Endothelial cell of umbilical vein (primary cell): ENCODE measurements at regions not wholly inside any gene's neighbourhood (a gene's known extent, or its start where the extent isn't known, plus 50 kb on each side); places are given as distances from the start of the nearest gene placed in this dataset.

Experiments used
- BruUV-seq: library from RNA; stranded (reverse); fragments of 400-500 nt; replicated peaks from 2 replicates; lab custom pipeline; 2021; lab: Mats Ljungman, UMichigan
- CTCF ChIA-PET: fragments of 300-600, 350-600 bp; sonication (Branson Sonifier 250); formaldehyde crosslinking; loops from one replicate; lab custom pipeline; 2021; ENCODE audit warnings: antibody characterized with exemption, inconsistent platforms; lab: Charles Lee
- POLR2A ChIA-PET: fragments of 300-600, 350-600 bp; sonication (Branson Sonifier 250); formaldehyde crosslinking; loops from one replicate; lab custom pipeline; 2021; ENCODE audit warnings: antibody characterized with exemption, inconsistent platforms; lab: Charles Lee
- DNase-seq: peaks from one replicate; pipeline ENCODE4 v3.0.0-alpha.2; 2011; ENCODE audit warnings: low read depth, low spot score
- FAIRE-seq: peaks from 2 replicates; lab custom pipeline; 2011; peaks lifted over from hg19 to GRCh38; lab: Jason Lieb, UNC
- H2AFZ ChIP-seq: 2 replicates; pipeline ENCODE4 v1.6.0; 2012; ENCODE audit warnings: low read depth, low read length, control low read depth, inconsistent platforms
- H3K27ac ChIP-seq: 2 replicates; pipeline ENCODE4 v1.5.1; 2011; ENCODE audit warnings: low read depth, mild to moderate bottlenecking, control low read depth, low read length, moderate library complexity; ENCODE audit not compliant: insufficient read depth
- H3K27me3 ChIP-seq, 2 experiments: 2 replicates each; pipeline versions ENCODE4 v1.6.0 to v1.6.1; 2011; ENCODE audit warnings: low read length in 2 of 2, mixed read lengths in 1 of 2; ENCODE audit not compliant: control insufficient read depth in 2 of 2, insufficient read depth in 2 of 2
- H3K36me3 ChIP-seq, 2 experiments: 2 replicates in 1 of 2; 3 replicates in 1 of 2; pipeline ENCODE4 v1.5.1; 2011; ENCODE audit warnings: low read length in 2 of 2, mild to moderate bottlenecking in 1 of 2, moderate library complexity in 1 of 2; ENCODE audit not compliant: control insufficient read depth in 2 of 2, insufficient read depth in 2 of 2; ENCODE audit errors: extremely low read depth in 1 of 2
- H3K4me1 ChIP-seq: 3 replicates; pipeline ENCODE4 v1.5.1; 2011; ENCODE audit warnings: mild to moderate bottlenecking, low read length; ENCODE audit not compliant: control insufficient read depth, insufficient read depth; ENCODE audit errors: extremely low read depth
- H3K4me2 ChIP-seq: 2 replicates; pipeline ENCODE4 v1.6.1; 2011; ENCODE audit warnings: low read length, control low read depth, mixed read lengths; ENCODE audit not compliant: insufficient read depth
- H3K4me3 ChIP-seq, 3 experiments: fragments of 200-600 bp in 1 of 3; sonication (generic), shearing (Covaris generic) in 1 of 3; replicated peaks in 1 of 3; 2 replicates each; pipeline ENCODE4 v1.5.1; 2011 to 2016; ENCODE audit warnings: control low read depth in 3 of 3, low read length in 3 of 3, mild to moderate bottlenecking in 2 of 3, inconsistent platforms in 1 of 3, low read depth in 1 of 3, moderate library complexity in 1 of 3; ENCODE audit not compliant: insufficient read depth in 1 of 3
- H3K79me2 ChIP-seq: 2 replicates; pipeline ENCODE4 v1.6.0; 2012; ENCODE audit warnings: low read length, inconsistent platforms; ENCODE audit not compliant: control insufficient read depth, insufficient read depth
- H3K9ac ChIP-seq: replicated peaks from 2 replicates; pipeline ENCODE3; 2011; ENCODE audit warnings: low read length, control low read depth; ENCODE audit not compliant: insufficient read depth; ENCODE audit errors: extremely low read depth
- H3K9me1 ChIP-seq: replicated peaks from 3 replicates; pipeline ENCODE4 v1.6.0; 2011; ENCODE audit warnings: mild to moderate bottlenecking, low read length; ENCODE audit not compliant: control insufficient read depth, insufficient read depth; ENCODE audit errors: extremely low read depth
- H3K9me3 ChIP-seq: replicated peaks from 2 replicates; pipeline ENCODE4 v1.5.1; 2012; ENCODE audit warnings: low read length, inconsistent platforms; ENCODE audit not compliant: control insufficient read depth, insufficient read depth
- H4K20me1 ChIP-seq: replicated peaks from 2 replicates; pipeline ENCODE3; 2011; ENCODE audit warnings: mild to moderate bottlenecking, low read length; ENCODE audit not compliant: control insufficient read depth, insufficient read depth; ENCODE audit errors: extremely low read depth
- CTCF ChIP-seq, 2 donors: IDR thresholded peaks; 1 replicate in 1 of 2; 2 replicates in 1 of 2; pipeline ENCODE4 v1.5.1; 2011; ENCODE audit warnings: low read length in 2 of 2, mild to moderate bottlenecking in 2 of 2, moderate library complexity in 2 of 2, control low read depth in 1 of 2, inconsistent platforms in 1 of 2, low read depth in 1 of 2; ENCODE audit not compliant: insufficient read depth in 1 of 2; ENCODE audit errors: extremely low read depth in 1 of 2
- EZH2 ChIP-seq: IDR thresholded peaks from 2 replicates; pipeline ENCODE4 v1.6.1; 2012; ENCODE audit warnings: borderline replicate concordance, low read depth, mild to moderate bottlenecking, moderate library complexity, low read length, inconsistent platforms; ENCODE audit not compliant: severe bottlenecking
- FOS ChIP-seq: IDR thresholded peaks from 2 replicates; pipeline ENCODE4 v1.6.1; 2011; ENCODE audit warnings: mild to moderate bottlenecking, low read length, moderate library complexity, borderline replicate concordance; ENCODE audit not compliant: insufficient read depth
- GATA2 ChIP-seq: IDR thresholded peaks from 2 replicates; pipeline ENCODE4 v1.7.0; 2011; ENCODE audit warnings: low read depth, mild to moderate bottlenecking, moderate library complexity, mixed read lengths, low read length; ENCODE audit not compliant: insufficient read length, insufficient read depth
- JUN ChIP-seq: IDR thresholded peaks from 2 replicates; pipeline ENCODE4 v1.6.1; 2011; ENCODE audit warnings: borderline replicate concordance, low read depth; ENCODE audit not compliant: insufficient read length, insufficient read depth
- MYC ChIP-seq: IDR thresholded peaks from one replicate; pipeline ENCODE4 v1.6.1; 2011; ENCODE audit warnings: mild to moderate bottlenecking, low read depth, low read length
- POLR2A ChIP-seq: IDR thresholded peaks from 2 replicates; pipeline ENCODE4 v1.6.1; 2012; ENCODE audit warnings: low read depth, mild to moderate bottlenecking, control low read depth, low read length
- POLR2AphosphoS5 ChIP-seq: IDR thresholded peaks from 2 replicates; pipeline ENCODE4 v1.6.1; 2012; ENCODE audit warnings: low read depth, mild to moderate bottlenecking, control low read depth, low read length, moderate library complexity; ENCODE audit not compliant: insufficient read depth
- dilution Hi-C: fragments of 300-500 bp; cut with MboI; formaldehyde crosslinking; loops from one replicate; pipeline ENCODE4 v1.15.0; 2019; ENCODE audit warnings: low sequenced_read_pairs; ENCODE audit not compliant: extremely low pct_ligation_motif_present
- intact Hi-C: fragments of 100-400 bp; cut with micrococcal nuclease; formaldehyde crosslinking; loops from one replicate; pipeline ENCODE4 v1.10.0; 2022
- TF ChIP-seq, protein P1 (sequence below): IDR thresholded peaks from 2 replicates; pipeline ENCODE4 v1.6.1; 2011; ENCODE audit not compliant: insufficient read depth, insufficient read length

- no peaks in the 10 kb centered on the region for H3K79me2 ChIP-seq
- dilution Hi-C loops (no loop called here), intact Hi-C loops (loop anchor here (5.0 kb wide), 1 partner anchor 58 kb away; the partner anchor contains the start of gene SSR3)
- POLR2A ChIA-PET: no interaction called here
- no peaks in the 10 kb centered on the region for H3K36me3 ChIP-seq
- DNase-seq (peak; percentile 67), FAIRE-seq (peak; percentile 89)
- no peaks in the 10 kb centered on the region for H3K9me1 ChIP-seq
- no peak overlapping the region for H3K4me2 ChIP-seq
- H4K20me1 ChIP-seq: no peaks in the 10 kb centered on the region
- TF ChIP-seq FOS: peak; percentile 70
- no peak for TF ChIP-seq POLR2AphosphoS5
- peak; percentile 56 for TF ChIP-seq JUN
- no peak overlapping the region for H3K27ac ChIP-seq
- no peaks in the 10 kb centered on the region for H3K27me3 ChIP-seq
- H3K4me1 ChIP-seq: peaks cover 11% of the 10 kb centered on the region
- CTCF ChIA-PET: interaction anchor here (0.7 to 2.0 kb wide), 2 partner anchors 13 to 60 kb away, joined by 3 to 6 read pairs; no protein-coding TSS in a partner anchor
- BruUV-seq: no TSS peak
- no peaks in the 10 kb centered on the region for H3K9me3 ChIP-seq
- H2AFZ ChIP-seq: peak overlapping the region; percentile 33
- H3K4me3 ChIP-seq: no peak overlapping the region
- no peak overlapping the region for H3K9ac ChIP-seq
Observed at GRCh38 chr3:156615592-156616173, 58.7 kb upstream of the TIPARP start.

DNA sequence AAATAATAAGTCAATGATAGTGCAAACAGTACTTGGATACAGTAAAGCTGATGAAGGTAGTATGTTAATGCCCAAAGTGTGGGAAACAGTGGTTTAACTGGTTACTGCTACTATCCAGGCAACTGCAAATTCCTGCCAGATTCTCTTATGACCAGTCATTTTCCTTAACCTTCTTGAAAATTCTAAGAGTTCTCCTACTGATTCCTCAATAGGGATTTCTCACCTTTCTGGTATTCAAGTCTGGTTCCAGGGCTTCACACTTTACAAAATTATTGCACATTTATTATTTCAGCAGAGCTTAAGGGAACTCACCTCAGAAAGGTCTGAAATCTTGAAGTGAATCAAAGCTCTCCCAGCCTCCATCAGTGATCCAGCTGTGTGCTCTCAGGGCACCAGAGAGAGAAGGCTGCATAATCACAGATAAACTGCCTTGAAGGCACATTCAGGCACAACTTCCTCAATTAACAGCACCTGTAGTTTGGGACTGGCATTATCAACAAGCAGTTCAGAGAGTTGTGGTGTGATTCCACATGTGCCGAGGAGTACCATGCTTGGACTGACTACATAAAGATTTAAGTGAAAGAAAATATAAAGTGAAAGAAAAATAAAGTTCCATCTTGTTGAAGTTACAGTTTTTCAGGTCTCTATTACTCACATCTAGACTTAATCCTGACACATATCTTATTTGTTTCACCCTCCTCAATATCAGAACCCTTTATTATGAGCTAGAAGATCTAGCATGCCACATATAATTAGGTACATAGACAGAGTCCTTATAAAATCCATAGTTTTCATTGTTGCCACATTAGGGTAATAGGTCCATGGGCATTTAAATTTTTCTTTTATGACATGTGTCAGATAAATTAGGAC, 59.5 kb upstream of the TIPARP start:
- Histone ChIP-seq H3K9me3 (no peaks in the 10 kb centered on the region), H3K4me3 (no peak overlapping the region), H3K4me1 (peaks cover 11% of the 10 kb centered on the region), H2AFZ (no peak overlapping the region), H3K27me3 (no peaks in the 10 kb centered on the region), H3K9me1 (no peaks in the 10 kb centered on the region), H4K20me1 (no peaks in the 10 kb centered on the region), H3K9ac (no peak overlapping the region), H3K27ac (no peak overlapping the region), H3K36me3 (no peaks in the 10 kb centered on the region), H3K79me2 (no peaks in the 10 kb centered on the region), H3K4me2 (no peak overlapping the region)
- ChIA-PET CTCF (interaction anchor here (0.7 to 2.0 kb wide), 2 partner anchors 13 to 60 kb away, joined by 3 to 6 read pairs; no protein-coding TSS in a partner anchor), POLR2A (no interaction called here)
- FAIRE-seq (no peak), DNase-seq (no peak)
- TF ChIP-seq FOS: no peak
- TF ChIP-seq POLR2AphosphoS5: no peak
- TF ChIP-seq CTCF (IDR thresholded peaks at IDR 0.05; ENCODE audit: extremely low read depth in 1 of 2, insufficient read depth in 1 of 2, low read depth in 1 of 2, low read length in 2 of 2): no peak
- TF ChIP-seq MYC: no peak
- TF ChIP-seq POLR2A: no peak
- TF ChIP-seq, protein P1, sequence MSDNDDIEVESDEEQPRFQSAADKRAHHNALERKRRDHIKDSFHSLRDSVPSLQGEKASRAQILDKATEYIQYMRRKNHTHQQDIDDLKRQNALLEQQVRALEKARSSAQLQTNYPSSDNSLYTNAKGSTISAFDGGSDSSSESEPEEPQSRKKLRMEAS: no peak
- no peak for TF ChIP-seq JUN
- TF ChIP-seq EZH2: no peak
- no peak for TF ChIP-seq GATA2
- intact Hi-C loops (loop anchor here (5.0 kb wide), 1 partner anchor 58 kb away; the partner anchor contains the start of gene SSR3), dilution Hi-C loops (no loop called here)
- no TSS peak for BruUV-seq
